Nephron (organoid): ENCODE measurements at regions not wholly inside any gene's neighbourhood (a gene's known extent, or its start where the extent isn't known, plus 50 kb on each side); places are given as distances from the start of the nearest gene placed in this dataset.
A peak's percentile ranks its signal among the peaks of the same experiment; 100 is the strongest.

ENCODE experiments used
- H3K27ac Mint-ChIP-seq, 3 experiments: 2 replicates each; pipeline ENCODE4 v1.8.0; 2020; ENCODE audit warnings: mixed read lengths in 3 of 3, mild to moderate bottlenecking in 2 of 3, moderate library complexity in 1 of 3
- H3K27me3 Mint-ChIP-seq: 2 replicates; pipeline ENCODE4 v1.8.0; 2021; ENCODE audit warnings: low read depth, mild to moderate bottlenecking, moderate library complexity, mixed read lengths
- H3K36me3 Mint-ChIP-seq: 2 replicates; pipeline ENCODE4 v1.8.0; 2020; ENCODE audit warnings: low read depth, mixed read lengths
- H3K4me1 Mint-ChIP-seq: 2 replicates; pipeline ENCODE4 v1.8.0; 2020; ENCODE audit warnings: mixed read lengths
- H3K4me3 Mint-ChIP-seq, 3 experiments: 2 replicates each; pipeline ENCODE4 v1.8.0; 2020; ENCODE audit warnings: mild to moderate bottlenecking in 3 of 3, mixed read lengths in 3 of 3, moderate library complexity in 2 of 3
- H3K9me3 Mint-ChIP-seq: 2 replicates; pipeline ENCODE4 v1.8.0; 2020; ENCODE audit warnings: mixed read lengths
- CTCF ChIP-seq, 3 experiments: fragments of 200-600 bp; sonication (generic); IDR thresholded peaks; one replicate each; pipeline ENCODE4 v1.5.0; 2021; ENCODE audit warnings: antibody characterized with exemption in 3 of 3; ENCODE audit not compliant: unreplicated experiment in 3 of 3

GRCh38 chr3:24751020-24751419 lies 256.4 kb upstream of the THRB start:
- no peak overlapping the region for H3K4me3 Mint-ChIP-seq
- H3K9me3 Mint-ChIP-seq = no peaks in the 10 kb centered on the region
- TF ChIP-seq CTCF (IDR thresholded peaks at IDR 0.05; ENCODE audit: unreplicated experiment in 3 of 3) = no peak
- H3K27ac Mint-ChIP-seq = no peak overlapping the region
- H3K27me3 Mint-ChIP-seq = no peaks in the 10 kb centered on the region
- H3K4me1 Mint-ChIP-seq = peaks cover 31% of the 10 kb centered on the region
- H3K36me3 Mint-ChIP-seq = no peaks in the 10 kb centered on the region

GRCh38 chr3:24756101-24756888 lies 261.6 kb upstream of the THRB start:
- no peaks in the 10 kb centered on the region for H3K9me3 Mint-ChIP-seq
- H3K27me3 Mint-ChIP-seq = no peaks in the 10 kb centered on the region
- no peak overlapping the region for H3K27ac Mint-ChIP-seq
- H3K4me1 Mint-ChIP-seq = peaks cover 27% of the 10 kb centered on the region
- no peaks in the 10 kb centered on the region for H3K36me3 Mint-ChIP-seq
- no peak overlapping the region for H3K4me3 Mint-ChIP-seq
- TF ChIP-seq CTCF (IDR thresholded peaks at IDR 0.05; ENCODE audit: unreplicated experiment in 3 of 3) = no peak

GRCh38 chr3:24763393-24763792 lies 268.7 kb upstream of the THRB start:
- H3K4me3 Mint-ChIP-seq = no peak overlapping the region
- H3K4me1 Mint-ChIP-seq = peaks cover 38% of the 10 kb centered on the region
- no peak for TF ChIP-seq CTCF (IDR thresholded peaks at IDR 0.05; ENCODE audit: unreplicated experiment in 3 of 3)
- no peaks in the 10 kb centered on the region for H3K36me3 Mint-ChIP-seq
- H3K27ac Mint-ChIP-seq = peak overlapping the region; percentile 81 to 93 (median 93)
- no peaks in the 10 kb centered on the region for H3K9me3 Mint-ChIP-seq
- H3K27me3 Mint-ChIP-seq = no peaks in the 10 kb centered on the region

GRCh38 chr3:24764236-24764915 lies 269.7 kb upstream of the THRB start:
- no peak for TF ChIP-seq CTCF (IDR thresholded peaks at IDR 0.05; ENCODE audit: unreplicated experiment in 3 of 3)
- peak overlapping the region; percentile 81 to 93 (median 93) for H3K27ac Mint-ChIP-seq
- peaks cover 38% of the 10 kb centered on the region for H3K4me1 Mint-ChIP-seq
- no peaks in the 10 kb centered on the region for H3K36me3 Mint-ChIP-seq
- H3K4me3 Mint-ChIP-seq = no peak overlapping the region
- no peaks in the 10 kb centered on the region for H3K9me3 Mint-ChIP-seq
- no peaks in the 10 kb centered on the region for H3K27me3 Mint-ChIP-seq

GRCh38 chr3:24765399-24765798 lies 270.7 kb upstream of the THRB start:
- Mint-ChIP-seq H3K27me3 (no peaks in the 10 kb centered on the region), H3K4me3 (no peak overlapping the region), H3K27ac (peak overlapping the region; percentile 52 to 89 (median 81)), H3K36me3 (no peaks in the 10 kb centered on the region), H3K9me3 (no peaks in the 10 kb centered on the region), H3K4me1 (peaks cover 38% of the 10 kb centered on the region)
- no peak for TF ChIP-seq CTCF (IDR thresholded peaks at IDR 0.05; ENCODE audit: unreplicated experiment in 3 of 3)
